Limb (tissue), 2 donors: ENCODE measurements at regions not wholly inside any gene's neighbourhood (a gene's known extent, or its start where the extent isn't known, plus 50 kb on each side); places are given as distances from the start of the nearest gene placed in this dataset.

ENCODE experiments used
- DNase-seq, 2 donors: peaks; one replicate each; pipeline ENCODE4 v3.0.0-alpha.2; 2016; ENCODE audit errors: extremely low spot score in 2 of 2

GRCh38 chr3:10702961-10703740 is 112.9 kb upstream of the SLC6A11 start:
- peak in 1 of 2 donors; percentile 62 for DNase-seq

GRCh38 chr3:10703875-10704274 is 112.2 kb upstream of the SLC6A11 start:
- no peak for DNase-seq

GRCh38 chr3:10706156-10706739 is 109.8 kb upstream of the SLC6A11 start:
- no peak for DNase-seq

- DNase-seq = no peak
Observed at GRCh38 chr3:10706740-10707399, 109.2 kb upstream of the SLC6A11 start.

GRCh38 chr3:10707400-10708215 is 108.4 kb upstream of the SLC6A11 start:
- DNase-seq = peak in 1 of 2 donors; percentile 46

- DNase-seq = peak in 1 of 2 donors; percentile 39
Observed at GRCh38 chr3:10708216-10708893, 107.7 kb upstream of the SLC6A11 start.

- DNase-seq = no peak
Observed at GRCh38 chr3:10709110-10709781, 106.8 kb upstream of the SLC6A11 start.

- no peak for DNase-seq
Observed at GRCh38 chr3:10712121-10712520, 103.9 kb upstream of the SLC6A11 start.

- no peak for DNase-seq
Observed at GRCh38 chr3:10713656-10714055, 102.4 kb upstream of the SLC6A11 start.

GRCh38 chr3:10715886-10716285 is 100.1 kb upstream of the SLC6A11 start:
- DNase-seq = no peak

GRCh38 chr3:10716964-10717363 is 99.1 kb upstream of the SLC6A11 start:
- DNase-seq = no peak

- DNase-seq = no peak
Observed at GRCh38 chr3:10717756-10718155, 98.3 kb upstream of the SLC6A11 start.

GRCh38 chr3:10721101-10721500 is 94.9 kb upstream of the SLC6A11 start:
- no peak for DNase-seq

- no peak for DNase-seq
Observed at GRCh38 chr3:10722911-10723310, 93.1 kb upstream of the SLC6A11 start.

- DNase-seq = no peak
Observed at GRCh38 chr3:10723991-10724390, 92.0 kb upstream of the SLC6A11 start.

GRCh38 chr3:10725067-10725466 is 91.0 kb upstream of the SLC6A11 start:
- DNase-seq = no peak

- DNase-seq = no peak
Observed at GRCh38 chr3:10725846-10726245, 90.2 kb upstream of the SLC6A11 start.

- no peak for DNase-seq
Observed at GRCh38 chr3:10726787-10727186, 89.2 kb upstream of the SLC6A11 start.

- DNase-seq = no peak
Observed at GRCh38 chr3:10729439-10729838, 86.6 kb upstream of the SLC6A11 start.

- DNase-seq = no peak
Observed at GRCh38 chr3:10732292-10732691, 83.7 kb upstream of the SLC6A11 start.

- no peak for DNase-seq
Observed at GRCh38 chr3:10733297-10733696, 82.7 kb upstream of the SLC6A11 start.
